ENCODE measurements at regions not wholly inside any gene's neighbourhood (a gene's known extent, or its start where the extent isn't known, plus 50 kb on each side); places are given as distances from the start of the nearest gene placed in this dataset.

- H3K79me2 ChIP-seq (ENCODE audit: insufficient read depth, low read length), result no peaks in the 10 kb centered on the region
- no peaks in the 10 kb centered on the region for H3K9me2 ChIP-seq (ENCODE audit: insufficient read depth)
- H3K9me3 ChIP-seq (ENCODE audit: control insufficient read depth in 1 of 2, insufficient read depth in 1 of 2, low read depth in 1 of 2, low read length in 2 of 2), result no peaks in the 10 kb centered on the region
- no peaks in the 10 kb centered on the region for H3K36me3 ChIP-seq (ENCODE audit: control insufficient read depth in 1 of 2, insufficient read depth in 2 of 2, low read length in 2 of 2)
- no peak overlapping the region for H3K9ac ChIP-seq (ENCODE audit: low read length)
- ATAC-seq (no peak), DNase-seq (ENCODE audit: low read depth, low spot score) (no peak)
- peaks cover 28% of the 10 kb centered on the region for H3K27me3 ChIP-seq (ENCODE audit: insufficient read depth, low read length)
- no TSS peak for BruUV-seq (replicated peaks)
- intact Hi-C loops (cut with micrococcal nuclease), result no loop called here
- ChIA-PET RAD21 (ENCODE audit: low non-redundant PET in 1 of 2, low total read pairs in 2 of 2, uncharacterized antibody in 2 of 2, unreplicated experiment in 2 of 2) (no interaction called here), POLR2A (no interaction called here), CTCF (no interaction called here)
- no peaks in the 10 kb centered on the region for H4K20me1 ChIP-seq (ENCODE audit: insufficient read depth)
- H3K27ac ChIP-seq (ENCODE audit: low read depth, low read length), result no peak overlapping the region
- TF ChIP-seq ZBTB33 (IDR thresholded peaks at IDR 0.05; ENCODE audit: extremely low read depth, insufficient replicate concordance, low read length), result no peak
- TF ChIP-seq CBX3 (IDR thresholded peaks at IDR 0.05; ENCODE audit: low read depth), result no peak
- TF ChIP-seq MAX (IDR thresholded peaks at IDR 0.05), result no peak
- no peak for TF ChIP-seq CEBPB (IDR thresholded peaks at IDR 0.05; ENCODE audit: low read depth)
- no peak for TF ChIP-seq TCF7L2 (IDR thresholded peaks at IDR 0.05; ENCODE audit: borderline replicate concordance, extremely low read depth, insufficient read depth, insufficient read length)
- TF ChIP-seq EGR1 (IDR thresholded peaks at IDR 0.05; ENCODE audit: low read depth), result no peak
- TF ChIP-seq JUND (IDR thresholded peaks at IDR 0.05), result no peak
- TF ChIP-seq ATF3 (IDR thresholded peaks at IDR 0.05), result no peak
- no peak for TF ChIP-seq ZNF274 (IDR thresholded peaks at IDR 0.05; ENCODE audit: low read depth, low read length)
- TF ChIP-seq POLR2A (IDR thresholded peaks at IDR 0.05; ENCODE audit: borderline replicate concordance, extremely low read depth, insufficient read depth, insufficient read length), result no peak
- no peak for TF ChIP-seq YY1 (IDR thresholded peaks at IDR 0.05; ENCODE audit: extremely low read depth, insufficient replicate concordance, low read depth, low read length)
- no peak for TF ChIP-seq FOSL1 (IDR thresholded peaks at IDR 0.05; ENCODE audit: low read depth)
- no peak for TF ChIP-seq SRF (IDR thresholded peaks at IDR 0.05; ENCODE audit: low read depth)
- no peak overlapping the region for H3K4me2 ChIP-seq (ENCODE audit: low read length)
- no peaks in the 10 kb centered on the region for H3K4me1 ChIP-seq (ENCODE audit: control insufficient read depth in 1 of 2, insufficient read depth in 2 of 2, low read length in 2 of 2)
- no peak overlapping the region for H2AFZ ChIP-seq (ENCODE audit: low read depth, low read length, poor library complexity, severe bottlenecking)
- no peak overlapping the region for H3K4me3 ChIP-seq (replicated peaks in 1 of 2; ENCODE audit: low read depth in 1 of 2, low read length in 2 of 2)
Measured at GRCh38 chr2:67503066-67503795, 106.1 kb downstream of the ETAA1 start.

All from HCT116 (cell line).